Smooth muscle cell (in vitro differentiated cells): ENCODE measurements at regions not wholly inside any gene's neighbourhood (a gene's known extent, or its start where the extent isn't known, plus 50 kb on each side); places are given as distances from the start of the nearest gene placed in this dataset.
A peak's percentile ranks its signal among the peaks of the same experiment; 100 is the strongest.

Experiments used
- DNase-seq: peaks from one replicate; lab custom pipeline; 2025; ENCODE audit not compliant: unreplicated experiment; lab: John Stamatoyannopoulos, UW
- H2AFZ ChIP-seq: fragments of 200-600 bp; sonication (generic); 2 replicates; pipeline ENCODE4 v1.6.0; 2016; ENCODE audit warnings: antibody characterized with exemption, low read depth, mild to moderate bottlenecking
- H3F3A ChIP-seq: fragments of 200-600 bp; sonication (generic); 2 replicates; pipeline ENCODE4 v1.6.0; 2017; ENCODE audit warnings: antibody characterized with exemption, low read depth
- H3K27ac ChIP-seq: fragments of 200-600 bp; sonication (generic); 2 replicates; pipeline ENCODE4 v1.5.1; 2016; ENCODE audit warnings: low read depth, mild to moderate bottlenecking
- H3K27me3 ChIP-seq: fragments of 200-600 bp; sonication (generic); 2 replicates; pipeline ENCODE4 v1.6.1; 2016; ENCODE audit warnings: low read depth, mild to moderate bottlenecking
- H3K36me3 ChIP-seq: fragments of 200-600 bp; sonication (generic); 2 replicates; pipeline ENCODE4 v1.5.1; 2016; ENCODE audit warnings: low read depth
- H3K4me1 ChIP-seq: fragments of 200-600 bp; sonication (generic); 2 replicates; pipeline ENCODE4 v1.5.1; 2016; ENCODE audit warnings: low read depth
- H3K4me2 ChIP-seq: fragments of 200-600 bp; sonication (generic); 2 replicates; pipeline ENCODE4 v1.6.0; 2016; ENCODE audit warnings: mild to moderate bottlenecking
- H3K4me3 ChIP-seq: fragments of 200-600 bp; sonication (generic); 2 replicates; pipeline ENCODE4 v1.5.1; 2016; ENCODE audit warnings: mild to moderate bottlenecking
- H3K79me2 ChIP-seq: fragments of 200-600 bp; sonication (generic); 2 replicates; pipeline ENCODE4 v1.6.0; 2016; ENCODE audit warnings: low read depth, mild to moderate bottlenecking
- H3K9ac ChIP-seq: fragments of 200-600 bp; sonication (generic); 2 replicates; pipeline ENCODE4 v1.6.0; 2016; ENCODE audit warnings: low read depth
- H3K9me3 ChIP-seq: fragments of 200-600 bp; sonication (generic); replicated peaks from 2 replicates; pipeline ENCODE4 v1.5.1; 2016; ENCODE audit warnings: low read depth
- H4K20me1 ChIP-seq: fragments of 200-600 bp; sonication (generic); 2 replicates; pipeline ENCODE4 v1.6.0; 2016; ENCODE audit warnings: low read depth
- WGBS: methylation state at CpG from one replicate; pipeline ENCODE4 v1.1.7; 2016; ENCODE audit warnings: low lambda C conversion rate; 5-methylcytosine and 5-hydroxymethylcytosine counted together
- TF ChIP-seq, protein P1 (sequence below): fragments of 200-600 bp; sonication (generic); IDR thresholded peaks from 2 replicates; pipeline ENCODE4 v1.5.1; 2017; ENCODE audit warnings: borderline replicate concordance, mild to moderate bottlenecking, antibody characterized with exemption; ENCODE audit not compliant: insufficient read depth, poor library complexity, severe bottlenecking

DNA sequence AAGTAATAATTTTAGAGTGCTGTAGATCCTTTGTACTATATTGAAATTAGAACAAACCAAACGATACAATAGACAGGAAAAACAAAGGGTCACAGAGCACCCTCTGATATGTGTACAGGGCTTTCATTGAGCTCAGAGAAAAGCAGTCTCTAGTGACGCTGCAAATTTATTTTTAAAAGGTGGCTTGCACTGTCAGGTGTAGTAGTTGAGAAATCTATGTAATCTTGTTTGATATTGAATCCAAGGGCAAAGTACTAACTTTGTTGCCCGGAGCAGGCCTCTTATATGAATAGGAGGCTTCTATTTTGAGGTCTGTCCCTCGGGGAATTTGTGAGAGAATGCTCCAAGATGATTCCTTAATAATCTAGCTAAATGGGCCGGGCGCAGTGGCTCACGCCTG, 1755.5 kb downstream of the PCDH7 start:
- TF ChIP-seq, protein P1, sequence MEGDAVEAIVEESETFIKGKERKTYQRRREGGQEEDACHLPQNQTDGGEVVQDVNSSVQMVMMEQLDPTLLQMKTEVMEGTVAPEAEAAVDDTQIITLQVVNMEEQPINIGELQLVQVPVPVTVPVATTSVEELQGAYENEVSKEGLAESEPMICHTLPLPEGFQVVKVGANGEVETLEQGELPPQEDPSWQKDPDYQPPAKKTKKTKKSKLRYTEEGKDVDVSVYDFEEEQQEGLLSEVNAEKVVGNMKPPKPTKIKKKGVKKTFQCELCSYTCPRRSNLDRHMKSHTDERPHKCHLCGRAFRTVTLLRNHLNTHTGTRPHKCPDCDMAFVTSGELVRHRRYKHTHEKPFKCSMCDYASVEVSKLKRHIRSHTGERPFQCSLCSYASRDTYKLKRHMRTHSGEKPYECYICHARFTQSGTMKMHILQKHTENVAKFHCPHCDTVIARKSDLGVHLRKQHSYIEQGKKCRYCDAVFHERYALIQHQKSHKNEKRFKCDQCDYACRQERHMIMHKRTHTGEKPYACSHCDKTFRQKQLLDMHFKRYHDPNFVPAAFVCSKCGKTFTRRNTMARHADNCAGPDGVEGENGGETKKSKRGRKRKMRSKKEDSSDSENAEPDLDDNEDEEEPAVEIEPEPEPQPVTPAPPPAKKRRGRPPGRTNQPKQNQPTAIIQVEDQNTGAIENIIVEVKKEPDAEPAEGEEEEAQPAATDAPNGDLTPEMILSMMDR = no peak
- DNase-seq = no peak
- no peaks in the 10 kb centered on the region for H3F3A ChIP-seq
- no peaks in the 10 kb centered on the region for H4K20me1 ChIP-seq
- H3K27ac ChIP-seq = no peak overlapping the region
- H2AFZ ChIP-seq = no peak overlapping the region
- no peaks in the 10 kb centered on the region for H3K4me1 ChIP-seq
- H3K9me3 ChIP-seq = no peaks in the 10 kb centered on the region
- no peaks in the 10 kb centered on the region for H3K79me2 ChIP-seq
- no peak overlapping the region for H3K9ac ChIP-seq
- H3K4me2 ChIP-seq = no peak overlapping the region
- no peak overlapping the region for H3K4me3 ChIP-seq
- no peaks in the 10 kb centered on the region for H3K36me3 ChIP-seq
- H3K27me3 ChIP-seq = no peaks in the 10 kb centered on the region
- 93% methylated on average over 7 of the region's 7 CpGs for WGBS

DNA sequence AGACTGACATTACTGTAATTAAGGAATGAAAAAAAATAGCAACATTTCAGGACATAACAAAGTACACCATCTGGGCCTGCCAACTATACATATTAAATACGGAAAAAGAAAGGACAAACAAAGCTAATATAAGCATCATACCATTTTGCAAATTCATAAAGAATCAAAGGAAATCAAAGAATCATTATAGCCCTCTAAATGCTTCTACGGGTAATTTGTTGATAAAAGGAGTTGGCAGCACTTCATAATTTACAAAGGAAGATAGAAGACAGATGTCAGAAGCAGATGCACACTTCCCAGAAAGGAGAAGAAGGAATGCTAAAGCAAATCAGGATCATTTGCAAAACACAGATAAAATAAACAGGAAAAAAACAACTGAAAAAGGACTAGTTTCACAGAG, 1757.3 kb downstream of the PCDH7 start:
- Histone ChIP-seq H3K27me3 (no peaks in the 10 kb centered on the region), H3K9ac (no peak overlapping the region), H3K9me3 (no peaks in the 10 kb centered on the region), H3F3A (no peaks in the 10 kb centered on the region), H3K27ac (no peak overlapping the region), H3K4me2 (no peak overlapping the region), H3K79me2 (no peaks in the 10 kb centered on the region), H4K20me1 (no peaks in the 10 kb centered on the region), H2AFZ (no peak overlapping the region), H3K4me1 (no peaks in the 10 kb centered on the region), H3K4me3 (no peak overlapping the region), H3K36me3 (no peaks in the 10 kb centered on the region)
- TF ChIP-seq, protein P1 = no peak
- no peak for DNase-seq
- WGBS = 32% methylated on average over 2 of the region's 2 CpGs

DNA sequence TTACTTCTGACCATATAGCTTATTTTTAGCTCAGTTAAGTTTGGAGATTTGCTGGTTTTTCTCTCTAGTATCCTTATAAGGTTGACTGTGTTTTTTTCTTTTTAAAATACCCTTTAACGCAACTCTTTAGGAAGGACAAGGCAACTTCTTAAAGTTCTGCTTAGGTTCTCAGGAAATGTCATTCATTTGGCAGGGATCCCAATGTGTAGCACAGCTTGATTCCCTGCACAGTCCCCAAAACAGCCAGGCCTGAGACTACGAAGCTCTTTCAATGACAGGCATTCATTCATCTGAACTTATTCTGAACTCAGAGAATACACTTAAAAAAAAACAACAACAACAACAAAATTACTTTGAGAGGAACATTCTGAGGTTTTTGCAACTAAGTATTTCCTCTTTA, 1765.8 kb downstream of the PCDH7 start:
- H4K20me1 ChIP-seq = no peaks in the 10 kb centered on the region
- no peaks in the 10 kb centered on the region for H3K79me2 ChIP-seq
- H3K4me3 ChIP-seq = no peak overlapping the region
- no peak overlapping the region for H3K4me2 ChIP-seq
- no peak overlapping the region for H3K27ac ChIP-seq
- H3K9ac ChIP-seq = no peak overlapping the region
- peak overlapping the region; percentile 56 for H2AFZ ChIP-seq
- no peak for DNase-seq
- no peaks in the 10 kb centered on the region for H3K27me3 ChIP-seq
- no peaks in the 10 kb centered on the region for H3K36me3 ChIP-seq
- no peaks in the 10 kb centered on the region for H3K9me3 ChIP-seq
- peaks cover 11% of the 10 kb centered on the region for H3K4me1 ChIP-seq
- WGBS = 59% methylated on average over 2 of the region's 2 CpGs
- TF ChIP-seq, protein P1 = no peak
- H3F3A ChIP-seq = no peaks in the 10 kb centered on the region

DNA sequence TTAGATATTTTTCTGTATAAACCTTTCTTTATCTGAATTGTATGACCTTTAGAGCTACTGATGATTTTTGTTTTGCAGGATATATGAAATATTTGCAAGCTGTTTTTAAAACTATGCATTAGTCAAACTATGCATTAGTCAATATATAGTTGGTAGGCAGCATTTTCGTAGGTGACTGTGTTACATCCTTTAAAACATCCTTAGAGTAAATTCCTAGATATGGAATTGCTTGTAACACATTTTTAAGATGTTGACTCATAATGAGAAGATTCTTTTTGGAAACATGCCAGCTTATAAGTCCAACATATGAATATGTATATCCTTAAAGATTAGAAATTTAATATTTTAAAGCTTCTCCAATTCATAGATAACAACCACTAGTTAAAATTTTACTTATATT, 1768.5 kb downstream of the PCDH7 start:
- no peaks in the 10 kb centered on the region for H3F3A ChIP-seq
- H3K27me3 ChIP-seq = no peaks in the 10 kb centered on the region
- no peak overlapping the region for H3K4me3 ChIP-seq
- no peaks in the 10 kb centered on the region for H3K9me3 ChIP-seq
- whole genome bisulfite sequencing = 8% methylated on average over 1 of the region's 1 CpG
- H3K9ac ChIP-seq = no peak overlapping the region
- TF ChIP-seq, protein P1 = no peak
- peak overlapping the region; percentile 49 for H3K4me2 ChIP-seq
- H4K20me1 ChIP-seq = no peaks in the 10 kb centered on the region
- no peak for DNase-seq
- peaks cover 11% of the 10 kb centered on the region for H3K4me1 ChIP-seq
- H2AFZ ChIP-seq = no peak overlapping the region
- no peak overlapping the region for H3K27ac ChIP-seq
- no peaks in the 10 kb centered on the region for H3K36me3 ChIP-seq
- H3K79me2 ChIP-seq = no peaks in the 10 kb centered on the region
